ENCODE measurements at regions not wholly inside any gene's neighbourhood (a gene's known extent, or its start where the extent isn't known, plus 50 kb on each side); places are given as distances from the start of the nearest gene placed in this dataset.
"Not testable (repeated sequence)": the region's sequence is repeated elsewhere in the genome, so short reads cannot be mapped to it uniquely, and the experiment has no call there.

DNA sequence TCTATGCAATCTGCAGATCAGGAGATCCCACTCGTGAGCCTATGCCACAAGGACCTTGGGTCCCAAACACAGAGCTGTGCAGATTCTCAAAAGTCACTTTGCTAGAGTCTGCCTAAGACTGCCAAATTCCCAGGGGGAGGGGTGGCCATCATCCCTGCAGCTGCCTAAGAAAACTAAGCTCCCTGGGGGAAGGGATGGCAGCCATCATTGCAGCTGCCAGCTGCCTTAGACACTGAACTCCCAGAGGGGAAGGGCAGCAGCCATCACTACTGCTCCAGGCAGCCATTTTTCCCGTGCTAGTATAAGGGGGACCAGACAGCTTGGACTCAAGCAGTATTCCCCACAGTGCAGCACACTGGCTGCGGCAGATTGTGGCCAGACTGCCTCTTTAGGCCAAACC lies 156.9 kb downstream of the NKX6-1 start:
- H3K9me3 Mint-ChIP-seq = peaks cover 9% of the 10 kb centered on the region
- H3K4me1 Mint-ChIP-seq = no peaks in the 10 kb centered on the region
- H3K27ac Mint-ChIP-seq = no peak overlapping the region
- CTCF ChIA-PET = no interaction called here
- no peak for DNase-seq
- no peaks in the 10 kb centered on the region for H3K36me3 Mint-ChIP-seq (ENCODE audit: low read depth)
- no peaks in the 10 kb centered on the region for H3K27me3 Mint-ChIP-seq
- H3K4me3 Mint-ChIP-seq = no peak overlapping the region
- POLR2A ChIA-PET = no interaction called here

DNA sequence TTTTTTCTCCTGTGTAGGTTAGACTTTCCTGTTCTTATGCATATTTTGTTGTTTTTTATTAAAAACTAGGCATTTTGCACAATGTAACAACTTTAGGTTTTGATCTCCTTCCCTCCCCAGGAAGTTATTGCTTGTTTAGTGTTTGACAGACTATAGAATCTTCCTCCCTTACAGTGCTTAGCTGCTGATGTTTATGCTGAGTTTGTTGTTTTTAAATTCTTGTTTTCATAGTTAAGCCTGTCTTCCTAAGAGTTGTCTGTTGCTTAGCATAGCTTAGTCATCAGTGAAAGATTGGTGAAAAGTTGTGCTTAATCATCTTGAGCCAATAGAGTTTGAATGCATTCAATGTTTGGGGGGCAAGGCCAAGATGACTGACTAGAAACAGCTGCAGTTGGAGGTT lies 157.5 kb downstream of the NKX6-1 start:
- Mint-ChIP-seq H3K4me3 (no peak overlapping the region), H3K4me1 (no peaks in the 10 kb centered on the region), H3K36me3 (ENCODE audit: low read depth) (no peaks in the 10 kb centered on the region), H3K27me3 (no peaks in the 10 kb centered on the region), H3K9me3 (peaks cover 9% of the 10 kb centered on the region), H3K27ac (no peak overlapping the region)
- ChIA-PET POLR2A (no interaction called here), CTCF (no interaction called here)
- no peak for DNase-seq

DNA sequence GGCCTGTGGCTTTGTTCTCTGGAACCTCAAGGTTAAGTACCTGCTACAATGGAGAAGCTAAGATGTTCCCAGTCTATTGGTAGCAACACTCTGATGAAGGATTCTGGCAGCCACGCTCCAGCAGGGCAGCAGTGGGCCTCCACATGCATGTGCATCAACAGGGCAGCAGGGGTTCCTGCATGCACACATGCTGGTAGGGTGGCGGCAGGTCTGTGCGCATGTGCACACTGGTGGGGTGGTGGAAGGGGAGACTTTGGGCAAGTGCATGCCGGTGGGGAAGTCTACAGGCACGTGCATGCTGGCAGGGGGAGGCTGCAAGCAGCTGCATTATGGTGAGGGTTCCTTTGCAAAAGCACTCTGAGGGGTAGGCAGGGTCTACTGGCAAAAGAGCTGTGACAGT lies 160.7 kb downstream of the NKX6-1 start:
- DNase-seq = no peak
- peaks cover 3% of the 10 kb centered on the region for H3K9me3 Mint-ChIP-seq
- ChIA-PET POLR2A (no interaction called here), CTCF (no interaction called here)
- no peak overlapping the region for H3K4me3 Mint-ChIP-seq
- no peaks in the 10 kb centered on the region for H3K4me1 Mint-ChIP-seq
- H3K27me3 Mint-ChIP-seq = no peaks in the 10 kb centered on the region
- H3K36me3 Mint-ChIP-seq (ENCODE audit: low read depth) = no peaks in the 10 kb centered on the region
- H3K27ac Mint-ChIP-seq = no peak overlapping the region

DNA sequence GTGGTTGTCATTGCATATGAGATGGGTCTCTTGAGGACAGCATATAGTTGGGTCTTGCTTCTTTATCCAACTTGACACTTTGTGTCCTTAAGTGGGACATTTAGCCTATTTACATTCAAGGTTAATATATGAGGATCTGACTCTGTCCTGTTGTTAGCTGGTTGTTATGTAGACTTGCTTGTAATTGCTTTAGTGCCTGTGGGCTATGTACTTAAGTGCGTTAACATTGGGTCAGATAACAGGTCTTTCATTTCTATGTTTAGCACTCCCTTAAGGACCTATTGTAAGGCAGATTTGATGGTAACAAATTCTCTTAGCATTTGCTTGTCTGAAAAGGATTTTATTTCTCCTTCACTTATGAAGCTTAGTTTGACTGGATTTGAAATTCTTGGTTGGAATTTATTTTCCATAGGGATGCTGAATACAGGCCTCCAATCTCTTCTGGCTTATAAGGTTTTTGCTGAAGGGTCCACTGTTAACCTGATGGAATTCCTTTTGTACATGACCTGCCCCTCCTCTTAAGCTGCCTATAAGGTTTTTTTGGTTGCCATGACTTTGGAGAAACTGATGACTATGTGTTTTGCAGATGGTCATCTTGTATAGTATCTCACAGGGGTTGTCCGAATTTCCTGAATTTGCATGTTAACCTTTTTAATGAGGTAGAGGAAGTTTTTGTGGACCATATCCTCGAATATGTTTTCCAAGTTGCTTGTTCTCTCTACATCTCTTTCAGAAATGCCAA lies 162.0 kb downstream of the NKX6-1 start:
- Mint-ChIP-seq H3K27ac (no peak overlapping the region), H3K9me3 (no peaks in the 10 kb centered on the region), H3K4me3 (no peak overlapping the region), H3K36me3 (ENCODE audit: low read depth) (no peaks in the 10 kb centered on the region), H3K27me3 (no peaks in the 10 kb centered on the region), H3K4me1 (no peaks in the 10 kb centered on the region)
- POLR2A ChIA-PET = no interaction called here
- DNase-seq = no peak
- CTCF ChIA-PET = no interaction called here

DNA sequence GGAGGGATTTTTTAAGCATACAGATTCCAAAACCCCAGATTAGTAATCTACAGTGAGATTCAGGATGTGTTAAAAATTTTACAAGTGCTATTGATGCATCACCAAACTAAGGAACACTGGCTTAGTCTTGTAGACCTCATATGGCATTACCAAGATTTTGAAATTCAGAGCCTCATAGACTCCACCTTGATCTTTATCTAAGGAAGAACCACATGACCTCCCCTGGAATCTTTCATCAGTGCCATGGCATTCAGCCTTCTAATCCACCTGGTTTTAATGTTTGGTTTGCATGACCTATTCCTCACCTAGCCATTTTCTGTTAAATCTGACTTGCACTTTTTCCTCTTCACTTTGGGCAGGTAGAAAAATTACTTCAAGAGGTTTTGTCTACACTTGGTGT lies 171.6 kb downstream of the NKX6-1 start:
- ChIA-PET CTCF (no interaction called here), POLR2A (no interaction called here)
- no peak for DNase-seq
- H3K4me3 Mint-ChIP-seq = no peak overlapping the region
- H3K27ac Mint-ChIP-seq = no peak overlapping the region
- H3K27me3 Mint-ChIP-seq = no peaks in the 10 kb centered on the region
- no peaks in the 10 kb centered on the region for H3K36me3 Mint-ChIP-seq (ENCODE audit: low read depth)
- no peaks in the 10 kb centered on the region for H3K4me1 Mint-ChIP-seq
- H3K9me3 Mint-ChIP-seq = no peaks in the 10 kb centered on the region

DNA sequence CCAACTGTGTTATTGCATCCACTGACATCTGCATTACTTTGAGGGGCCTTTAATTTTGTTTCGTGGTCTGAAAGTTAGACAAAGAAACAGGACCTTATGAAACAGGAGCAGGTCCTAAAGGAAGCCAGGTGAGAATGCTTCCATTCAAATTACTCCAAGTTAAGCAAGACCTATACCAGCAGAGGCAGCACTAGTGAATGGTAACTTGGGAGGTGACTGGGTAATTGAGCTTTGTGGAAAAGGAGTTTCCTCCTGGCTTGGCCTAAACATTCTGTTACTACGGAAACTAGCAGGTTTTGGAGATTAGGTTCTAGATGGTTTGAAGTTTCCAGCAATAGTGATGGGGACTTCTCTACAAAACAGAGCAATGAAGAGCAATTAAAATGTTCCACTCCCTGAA lies 173.5 kb downstream of the NKX6-1 start:
- CTCF ChIA-PET = no interaction called here
- DNase-seq = no peak
- H3K27me3 Mint-ChIP-seq = no peaks in the 10 kb centered on the region

DNA sequence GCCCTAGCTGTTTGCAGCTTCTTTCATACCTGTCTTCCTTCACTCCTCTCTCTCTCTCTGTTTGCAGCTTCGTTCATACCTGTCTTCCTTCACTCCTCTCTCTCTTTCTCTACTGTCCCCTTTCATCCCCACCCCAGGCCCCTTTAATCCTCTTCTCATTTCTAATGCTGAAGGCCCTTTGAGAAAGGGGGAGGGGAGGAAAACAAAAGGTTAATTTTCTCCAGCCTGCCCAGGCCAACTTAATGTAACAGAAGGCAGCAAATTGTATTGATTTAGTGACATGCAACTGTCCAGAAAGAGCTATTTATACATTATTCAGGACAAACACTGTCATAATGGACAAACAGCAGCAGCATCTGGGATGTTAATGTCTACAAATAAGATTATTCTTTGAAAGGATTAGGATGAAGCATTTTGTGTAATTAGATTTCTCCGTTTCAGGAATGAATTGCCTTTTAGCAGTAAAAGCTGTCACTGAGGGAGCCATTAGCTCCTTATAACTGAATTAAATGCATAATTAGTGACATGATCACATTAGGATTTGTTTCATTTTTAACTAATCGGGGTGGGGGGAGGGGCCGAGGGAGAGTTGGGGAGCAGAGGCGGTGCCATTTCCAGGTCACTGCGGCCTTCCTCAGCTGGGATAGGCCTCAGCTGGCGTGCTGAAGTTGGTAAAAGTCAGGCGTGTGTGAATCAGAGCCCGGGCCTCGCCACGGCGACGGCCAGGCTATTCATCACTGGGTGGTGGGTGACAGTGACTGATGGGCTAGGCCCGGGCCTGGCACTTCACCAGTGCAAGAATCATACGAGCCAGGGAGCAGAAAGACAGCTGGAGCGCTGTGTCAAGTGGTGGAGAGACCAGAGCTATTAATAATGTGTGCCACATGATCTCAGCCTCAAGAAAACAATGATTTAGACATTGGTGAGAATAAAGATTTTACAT lies 174.5 kb downstream of the NKX6-1 start:
- no peak for DNase-seq
- CTCF ChIA-PET = no interaction called here
- no peaks in the 10 kb centered on the region for H3K36me3 Mint-ChIP-seq (ENCODE audit: low read depth)
- no peaks in the 10 kb centered on the region for H3K4me1 Mint-ChIP-seq
- H3K4me3 Mint-ChIP-seq = no peak overlapping the region
- POLR2A ChIA-PET = no interaction called here
- no peak overlapping the region for H3K27ac Mint-ChIP-seq
- H3K27me3 Mint-ChIP-seq = no peaks in the 10 kb centered on the region
- H3K9me3 Mint-ChIP-seq = no peaks in the 10 kb centered on the region

More for the DNA sequence above, 173.5 kb downstream of the NKX6-1 start:
- Mint-ChIP-seq H3K4me3 (no peak overlapping the region), H3K9me3 (no peaks in the 10 kb centered on the region), H3K27ac (no peak overlapping the region), H3K4me1 (no peaks in the 10 kb centered on the region), H3K36me3 (ENCODE audit: low read depth) (no peaks in the 10 kb centered on the region)
- POLR2A ChIA-PET = no interaction called here

DNA sequence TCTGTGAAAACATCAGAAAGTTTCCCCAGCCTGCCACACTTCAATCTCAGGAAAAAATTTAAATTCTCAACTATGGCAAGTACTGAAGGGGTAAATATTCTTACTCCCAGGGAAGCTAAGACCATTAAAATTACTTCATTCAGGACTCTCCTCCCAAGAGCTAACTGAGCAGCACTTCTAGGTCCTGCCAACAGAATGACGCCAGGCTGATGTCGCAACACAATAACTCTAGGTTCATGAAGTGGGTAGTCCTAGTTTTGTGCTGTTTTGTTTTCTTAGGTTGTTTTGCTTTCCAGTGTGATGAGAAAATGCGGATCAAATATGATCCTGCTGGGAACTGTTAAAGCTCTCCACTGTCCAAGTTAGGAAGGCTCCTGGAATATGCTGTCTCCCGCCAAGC lies 180.0 kb downstream of the NKX6-1 start:
- ChIA-PET CTCF (no interaction called here), POLR2A (no interaction called here)
- H3K27me3 Mint-ChIP-seq = no peaks in the 10 kb centered on the region
- DNase-seq = no peak
- H3K9me3 Mint-ChIP-seq = no peaks in the 10 kb centered on the region
- no peak overlapping the region for H3K4me3 Mint-ChIP-seq
- no peaks in the 10 kb centered on the region for H3K4me1 Mint-ChIP-seq
- no peaks in the 10 kb centered on the region for H3K36me3 Mint-ChIP-seq (ENCODE audit: low read depth)
- H3K27ac Mint-ChIP-seq = no peak overlapping the region

DNA sequence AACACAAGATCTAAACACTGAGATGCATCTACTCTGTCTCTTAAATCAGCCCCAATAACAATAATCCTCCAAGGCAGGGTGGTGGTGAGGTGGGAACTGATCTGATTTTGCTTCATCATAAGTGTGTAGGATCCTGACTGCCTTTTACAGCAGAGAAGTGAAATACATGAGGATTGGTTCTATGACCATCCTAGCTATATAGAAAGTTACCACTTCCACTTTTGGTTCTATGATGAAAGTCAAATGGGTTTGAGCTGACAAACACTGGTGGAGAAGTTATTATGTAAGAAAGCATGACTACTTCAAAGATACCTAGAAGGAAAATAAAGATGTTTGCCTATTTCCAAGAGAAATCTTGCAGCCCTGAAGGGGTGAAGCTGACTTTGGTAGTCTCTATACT lies 181.6 kb downstream of the NKX6-1 start:
- Mint-ChIP-seq H3K27ac (no peak overlapping the region), H3K36me3 (ENCODE audit: low read depth) (no peaks in the 10 kb centered on the region), H3K9me3 (no peaks in the 10 kb centered on the region), H3K4me3 (no peak overlapping the region), H3K27me3 (no peaks in the 10 kb centered on the region), H3K4me1 (no peaks in the 10 kb centered on the region)
- ChIA-PET POLR2A (no interaction called here), CTCF (no interaction called here)
- DNase-seq = no peak

DNA sequence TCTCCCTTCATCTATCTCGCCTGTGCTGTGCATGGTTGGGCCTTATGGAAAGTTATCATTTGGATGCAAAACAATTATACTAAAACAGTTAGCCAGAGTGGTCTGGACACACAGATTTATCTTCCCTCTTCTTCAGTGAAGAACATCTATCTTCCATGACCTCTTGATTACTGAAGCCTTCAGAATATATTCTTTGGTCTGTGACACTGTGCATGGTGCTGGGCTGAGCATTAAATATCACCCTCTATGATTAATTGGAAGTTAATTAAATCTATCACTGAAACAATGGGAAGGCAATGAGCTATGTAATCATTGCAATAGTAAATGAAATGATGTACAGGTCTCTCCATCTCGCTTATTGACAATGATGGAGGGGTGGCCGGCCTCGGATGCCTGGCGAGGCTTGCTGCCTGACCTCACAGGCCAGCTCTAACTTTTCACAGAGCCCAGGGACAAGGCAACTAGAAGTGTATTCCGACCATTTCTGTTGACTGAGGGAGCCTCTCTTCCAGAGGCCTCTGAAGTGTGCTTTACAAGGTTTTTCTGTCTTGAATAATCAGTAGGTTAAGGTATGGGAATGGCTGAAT lies 186.6 kb downstream of the NKX6-1 start:
- H3K4me3 Mint-ChIP-seq = no peak overlapping the region
- CTCF ChIA-PET = no interaction called here
- POLR2A ChIA-PET = no interaction called here
- H3K36me3 Mint-ChIP-seq (ENCODE audit: low read depth) = no peaks in the 10 kb centered on the region
- DNase-seq = no peak
- H3K27ac Mint-ChIP-seq = no peak overlapping the region
- H3K4me1 Mint-ChIP-seq = no peaks in the 10 kb centered on the region
- H3K9me3 Mint-ChIP-seq = no peaks in the 10 kb centered on the region
- no peaks in the 10 kb centered on the region for H3K27me3 Mint-ChIP-seq

DNA sequence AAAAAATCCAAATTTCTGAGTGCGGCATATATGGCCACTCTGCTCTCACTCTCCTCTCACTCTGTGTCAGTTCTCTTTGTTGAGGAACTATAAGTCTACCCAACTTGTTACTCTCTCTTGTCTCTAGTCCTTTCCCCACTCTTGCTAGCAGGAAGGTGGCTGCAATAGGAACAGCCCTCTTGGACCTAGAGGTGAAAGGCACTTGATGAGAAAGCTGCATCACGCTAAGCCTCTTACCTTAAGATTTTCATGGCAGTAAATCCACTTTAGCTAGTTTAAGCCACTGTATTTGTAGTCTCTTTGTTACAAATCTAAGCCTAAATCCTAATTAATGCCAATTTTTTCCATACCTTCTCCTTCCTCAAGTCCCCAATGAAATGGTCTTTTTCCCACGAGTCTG lies 189.9 kb downstream of the NKX6-1 start:
- no peak for DNase-seq
- no peaks in the 10 kb centered on the region for H3K9me3 Mint-ChIP-seq
- H3K4me3 Mint-ChIP-seq = no peak overlapping the region
- POLR2A ChIA-PET = no interaction called here
- H3K4me1 Mint-ChIP-seq = no peaks in the 10 kb centered on the region
- no peaks in the 10 kb centered on the region for H3K27me3 Mint-ChIP-seq
- H3K27ac Mint-ChIP-seq = no peak overlapping the region
- CTCF ChIA-PET = no interaction called here
- H3K36me3 Mint-ChIP-seq (ENCODE audit: low read depth) = no peaks in the 10 kb centered on the region

DNA sequence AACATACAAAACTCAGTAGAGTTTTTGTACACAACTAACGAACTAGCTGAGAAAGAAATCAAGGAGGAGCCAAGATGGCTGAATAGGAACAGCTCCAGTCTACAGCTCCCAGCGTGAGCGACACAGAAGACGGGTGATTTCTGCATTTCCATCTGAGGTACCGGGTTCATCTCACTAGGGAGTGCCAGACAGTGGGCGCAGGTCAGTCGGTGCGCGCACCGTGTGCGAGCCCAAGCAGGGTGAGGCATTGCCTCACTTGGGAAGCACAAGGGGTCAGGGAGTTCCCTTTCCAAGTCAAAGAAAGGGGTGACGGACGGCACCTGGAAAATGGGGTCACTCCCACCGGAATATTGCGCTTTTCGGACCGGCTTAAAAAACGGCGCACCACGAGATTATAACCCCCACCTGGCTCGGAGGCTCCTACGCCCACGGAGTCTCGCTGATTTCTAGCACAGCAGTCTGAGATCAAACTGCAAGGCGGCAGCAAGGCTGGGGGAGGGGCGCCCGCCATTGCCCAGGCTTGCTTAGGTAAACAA lies 200.3 kb downstream of the NKX6-1 start:
- POLR2A ChIA-PET; DNase-seq; H3K9me3 Mint-ChIP-seq; H3K27ac Mint-ChIP-seq; H3K27me3 Mint-ChIP-seq; CTCF ChIA-PET; H3K36me3 Mint-ChIP-seq (ENCODE audit: low read depth); H3K4me1 Mint-ChIP-seq; H3K4me3 Mint-ChIP-seq: not testable (repeated sequence)

DNA sequence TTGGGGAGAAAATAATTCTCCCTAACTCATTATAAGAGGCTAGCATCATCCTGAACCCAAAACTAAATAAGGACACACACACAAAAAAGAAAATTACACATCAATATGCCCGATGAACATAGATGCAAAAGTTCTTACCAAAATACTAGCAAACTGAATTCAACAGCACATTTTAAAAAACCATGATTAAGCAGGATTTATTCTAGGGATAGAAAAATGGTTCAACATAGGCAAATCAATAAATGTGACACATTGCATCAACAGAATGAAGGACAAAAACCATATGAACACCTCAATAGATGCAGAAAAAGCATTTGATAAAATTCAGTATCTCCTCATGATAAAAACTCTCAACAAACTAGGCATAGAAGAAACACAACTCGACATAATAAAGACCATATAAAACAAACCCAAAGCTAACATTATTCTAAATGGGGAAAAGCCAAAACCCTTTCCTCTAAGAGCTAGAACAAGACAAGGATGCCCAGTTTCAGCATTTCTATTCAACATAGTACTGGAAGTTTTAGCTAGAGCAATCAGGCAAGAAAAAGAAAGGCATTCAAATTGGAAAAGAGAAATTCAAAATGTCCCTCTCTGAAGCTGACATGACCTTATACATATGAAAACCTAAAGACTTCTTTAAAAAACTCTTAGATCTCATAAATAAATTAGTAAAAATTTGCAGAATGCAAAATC lies 200.9 kb downstream of the NKX6-1 start:
- ChIA-PET POLR2A (no interaction called here), CTCF (interaction anchor here (0.6 kb wide), 1 partner anchor 138 kb away, joined by 3 read pairs; no protein-coding TSS in a partner anchor)
- H3K27me3 Mint-ChIP-seq = no peaks in the 10 kb centered on the region
- H3K36me3 Mint-ChIP-seq (ENCODE audit: low read depth) = no peaks in the 10 kb centered on the region
- peaks cover 2% of the 10 kb centered on the region for H3K9me3 Mint-ChIP-seq
- no peaks in the 10 kb centered on the region for H3K4me1 Mint-ChIP-seq
- H3K4me3 Mint-ChIP-seq = no peak overlapping the region
- no peak overlapping the region for H3K27ac Mint-ChIP-seq
- no peak for DNase-seq

Measured in activated CD4-positive, alpha-beta memory T cell treated with anti-CD3 and anti-CD28 coated beads, Interleukin-2, amount 10 ng/mL, durations not matched to agents 7 days and 5 days (primary cell).